NCI-H187 (cell line): ENCODE measurements at regions not wholly inside any gene's neighbourhood (a gene's known extent, or its start where the extent isn't known, plus 50 kb on each side); places are given as distances from the start of the nearest gene placed in this dataset.

Source experiments
- DNase-seq, 2 experiments: peaks; one replicate each; lab custom pipeline; 2025; lab: John Stamatoyannopoulos, UW

DNA sequence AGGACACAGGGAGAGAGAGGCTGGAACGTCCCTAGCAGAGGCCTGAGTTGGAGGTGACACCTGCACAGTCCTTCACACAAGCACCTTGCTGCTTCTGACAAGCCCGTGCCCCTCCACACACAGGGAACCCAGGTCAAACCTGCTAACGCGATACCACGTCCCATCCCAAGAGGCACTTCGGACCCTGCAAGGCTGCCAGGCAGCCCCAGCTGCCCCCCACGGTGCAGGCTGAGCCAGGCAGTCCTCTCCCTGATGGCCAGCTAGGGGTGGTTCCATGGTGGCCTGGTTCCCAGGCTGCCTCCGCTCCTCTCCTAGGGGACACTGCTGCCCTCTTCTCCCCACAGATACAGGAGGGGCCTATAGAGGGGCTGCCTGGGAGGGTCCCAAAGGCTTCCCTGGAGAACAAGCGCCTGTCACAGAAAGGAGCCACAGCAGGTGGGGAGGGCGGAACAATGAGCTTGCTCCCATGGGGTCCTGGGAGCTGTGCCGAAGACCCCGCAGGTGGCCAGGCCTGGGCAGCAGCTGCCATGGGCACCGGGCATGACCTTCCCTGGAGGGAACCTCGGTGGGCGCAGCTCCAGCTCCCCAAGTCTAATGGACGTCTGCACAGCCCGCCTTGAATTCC, 434.2 kb upstream of the MYT1L start:
- no peak for DNase-seq

DNA sequence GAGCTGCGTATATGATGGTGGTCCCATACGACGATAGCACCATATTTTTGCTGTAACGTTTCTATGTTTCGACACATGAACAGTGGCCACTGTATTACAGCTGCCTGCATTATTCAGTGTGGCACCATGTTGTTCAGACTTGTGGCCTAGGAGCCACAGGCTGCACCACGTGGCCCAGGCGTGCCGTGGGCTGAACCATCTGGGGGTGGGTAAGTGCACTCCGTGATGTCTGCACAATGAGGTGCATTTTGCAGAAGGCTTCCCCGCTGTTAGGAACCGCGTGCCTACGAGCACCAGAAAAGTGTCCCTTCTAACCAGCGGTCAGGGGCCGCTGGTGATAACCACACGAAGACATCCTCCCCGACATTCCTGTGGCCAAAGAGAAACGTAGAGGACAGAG, 433.7 kb upstream of the MYT1L start:
- DNase-seq = no peak

DNA sequence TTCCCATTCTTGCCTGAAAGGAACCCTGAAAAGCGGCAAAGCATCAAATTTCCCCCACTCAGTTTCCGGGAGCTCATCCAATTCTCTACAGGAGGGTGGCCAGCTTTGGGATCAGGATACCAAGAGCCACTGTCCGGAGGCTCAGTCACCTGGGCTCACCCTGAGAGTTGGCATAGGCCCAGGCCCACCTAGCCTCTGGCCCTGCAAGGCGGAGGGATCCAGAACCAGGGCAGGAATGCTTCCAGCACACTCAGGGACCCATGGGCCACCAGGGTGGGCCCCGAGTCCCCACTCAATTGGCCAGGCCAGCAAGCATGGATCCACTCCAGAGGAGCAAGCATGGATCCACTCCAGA, 432.9 kb upstream of the MYT1L start:
- no peak for DNase-seq

DNA sequence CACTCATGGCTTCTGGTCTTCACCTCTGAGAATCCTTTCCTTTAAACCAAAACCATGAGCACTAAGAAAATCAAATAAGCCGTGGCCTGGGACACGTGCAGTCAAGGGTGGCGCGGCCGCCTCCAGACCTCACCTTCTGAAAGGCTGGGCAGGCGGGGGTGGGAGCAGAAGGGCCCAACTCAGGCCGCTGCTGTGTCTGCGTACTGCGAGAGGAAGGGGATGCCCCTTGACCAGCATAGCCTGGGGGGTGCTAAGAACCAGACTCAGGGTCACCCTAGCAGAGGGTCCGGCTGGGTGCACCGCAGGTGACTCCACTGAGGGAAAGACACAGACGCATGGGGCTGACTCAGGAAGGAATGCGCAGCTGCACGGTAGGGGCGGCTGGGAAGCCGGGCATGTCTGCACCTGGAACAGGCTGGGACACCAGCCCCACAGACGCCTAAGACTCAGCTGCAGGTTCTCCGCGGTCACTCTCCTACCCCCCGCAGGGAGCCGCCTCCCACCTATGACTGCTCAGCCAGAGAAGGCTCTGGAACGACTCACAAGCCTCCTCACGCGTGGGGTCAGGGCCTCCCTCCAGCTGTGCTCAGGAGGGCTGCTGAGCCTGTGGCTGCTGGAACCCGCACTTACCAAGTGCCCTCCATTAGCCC, 432.4 kb upstream of the MYT1L start:
- no peak for DNase-seq

DNA sequence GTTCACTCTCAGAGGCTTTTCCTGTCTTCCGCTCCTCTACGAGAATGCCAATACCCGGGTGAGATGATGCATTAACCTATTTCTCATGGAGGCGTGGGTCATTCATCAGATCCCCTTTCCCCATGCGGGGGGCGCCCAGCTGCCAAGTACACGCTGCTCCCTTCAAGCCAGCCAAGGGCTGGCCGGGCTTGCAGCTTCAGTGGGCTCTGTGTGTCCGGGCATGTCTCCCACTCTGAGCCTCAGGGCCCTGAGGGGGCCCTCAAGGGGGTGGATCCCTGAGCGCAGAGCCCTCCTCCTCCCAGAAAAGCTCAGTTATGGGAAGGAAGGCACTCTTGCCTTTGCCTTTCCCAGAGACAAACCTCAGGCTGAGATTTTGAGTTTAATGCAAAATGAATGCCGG, 431.8 kb upstream of the MYT1L start:
- DNase-seq = no peak

- no peak for DNase-seq
These were observed 431.3 kb upstream of the MYT1L start for GRCh38 chr2:2762166-2762908.

DNA sequence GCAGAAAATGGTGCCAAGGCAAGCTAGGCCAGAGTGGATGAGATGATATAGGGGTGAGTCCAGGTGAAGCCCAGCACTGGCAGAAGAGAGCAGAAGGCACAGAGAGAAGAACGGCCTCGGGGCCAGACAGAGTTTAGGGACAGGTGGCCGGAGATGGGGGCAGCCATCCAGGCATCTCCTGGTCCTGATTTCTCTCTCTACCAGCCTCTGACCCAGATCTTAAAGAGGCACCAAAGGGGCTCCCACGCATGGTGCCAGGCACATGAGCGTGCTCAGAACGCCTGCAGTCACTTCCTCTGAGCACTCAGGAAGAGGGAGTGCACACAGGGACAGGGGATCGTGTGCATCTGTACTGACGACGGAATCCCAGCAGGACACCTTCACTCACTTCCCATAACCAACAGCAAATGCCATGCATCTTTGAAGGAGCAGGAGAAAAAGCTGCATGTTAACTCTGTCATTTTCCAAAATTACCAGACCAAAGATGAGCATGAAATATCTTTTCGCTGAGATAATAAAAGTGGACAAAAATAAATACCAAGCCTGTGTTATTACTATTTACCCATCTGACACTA, 427.8 kb upstream of the MYT1L start:
- no peak for DNase-seq

DNA sequence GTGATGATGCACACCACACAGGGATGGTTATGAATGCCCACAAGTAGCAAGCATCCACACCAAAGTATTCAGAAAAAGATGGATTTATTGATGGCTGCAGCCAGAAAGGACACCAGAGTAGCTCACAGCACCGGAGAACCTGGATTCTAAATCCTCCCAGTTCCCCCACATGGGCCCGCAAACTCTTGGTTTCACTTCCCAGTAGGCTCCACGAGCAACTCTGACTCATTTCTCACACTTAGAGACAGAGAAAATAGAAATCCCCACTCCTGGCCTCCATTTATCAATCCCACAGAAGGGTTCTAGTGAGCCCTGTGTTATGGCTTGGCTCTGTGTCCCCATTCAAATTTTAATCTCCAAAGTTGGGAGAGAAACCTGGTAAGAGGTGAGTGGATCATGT, 426.7 kb upstream of the MYT1L start:
- DNase-seq = no peak

- no peak for DNase-seq
These were observed 425.8 kb upstream of the MYT1L start for GRCh38 chr2:2756886-2757285.

- no peak for DNase-seq
These were observed 424.9 kb upstream of the MYT1L start for GRCh38 chr2:2755990-2756389.

DNA sequence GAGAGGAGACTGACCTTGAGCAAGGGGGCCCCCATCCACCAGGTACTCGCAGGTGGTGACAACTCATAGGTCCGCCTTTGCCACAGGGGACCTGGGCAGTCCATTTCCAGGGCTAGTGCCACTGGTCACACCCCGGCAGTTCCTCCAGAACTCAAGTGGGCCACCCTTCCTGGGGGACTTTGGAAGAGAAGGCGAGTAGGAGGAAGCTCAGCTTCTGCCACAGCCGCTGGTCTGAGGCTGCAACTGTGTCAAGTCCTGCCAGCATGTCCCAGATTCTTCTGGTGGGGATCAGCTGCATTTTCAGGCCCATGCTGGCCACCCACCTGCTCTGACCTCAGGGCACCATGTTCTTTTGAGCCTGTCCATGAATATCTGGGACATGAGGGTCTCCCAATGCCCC, 423.9 kb upstream of the MYT1L start:
- DNase-seq = no peak

DNA sequence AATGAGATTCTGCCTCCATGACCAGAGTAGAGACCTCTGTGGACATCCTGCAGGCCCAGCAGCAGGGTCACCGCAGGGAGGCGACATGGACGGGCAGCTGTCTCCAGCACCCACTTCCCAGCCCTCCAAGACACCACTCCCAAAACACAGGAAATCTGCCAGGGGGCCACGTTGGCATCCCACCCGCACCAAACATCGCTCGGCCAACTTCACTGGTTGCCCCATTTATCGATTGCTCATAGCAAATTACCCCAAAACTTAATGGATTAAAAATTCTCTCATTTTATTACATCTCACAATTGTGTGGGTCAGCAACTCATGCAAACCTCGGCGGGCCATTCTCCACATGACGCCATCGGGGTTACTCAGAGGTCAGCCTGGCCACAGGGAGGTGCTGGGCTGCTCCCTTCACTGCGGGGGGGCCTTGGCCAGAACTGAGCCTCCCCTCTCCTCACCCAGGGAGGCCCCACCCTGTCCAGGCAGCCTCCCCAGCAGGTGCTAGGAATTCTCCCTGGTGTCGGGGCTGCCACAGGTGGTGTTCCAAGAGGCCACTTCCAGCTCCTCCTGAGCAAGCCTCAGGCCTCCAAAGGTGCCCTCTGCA, 420.7 kb upstream of the MYT1L start:
- DNase-seq = no peak

- no peak for DNase-seq
These were observed 420.0 kb upstream of the MYT1L start for GRCh38 chr2:2750867-2751714.

GRCh38 chr2:2749206-2749598, 418.1 kb upstream of the MYT1L start:
- no peak for DNase-seq

DNA sequence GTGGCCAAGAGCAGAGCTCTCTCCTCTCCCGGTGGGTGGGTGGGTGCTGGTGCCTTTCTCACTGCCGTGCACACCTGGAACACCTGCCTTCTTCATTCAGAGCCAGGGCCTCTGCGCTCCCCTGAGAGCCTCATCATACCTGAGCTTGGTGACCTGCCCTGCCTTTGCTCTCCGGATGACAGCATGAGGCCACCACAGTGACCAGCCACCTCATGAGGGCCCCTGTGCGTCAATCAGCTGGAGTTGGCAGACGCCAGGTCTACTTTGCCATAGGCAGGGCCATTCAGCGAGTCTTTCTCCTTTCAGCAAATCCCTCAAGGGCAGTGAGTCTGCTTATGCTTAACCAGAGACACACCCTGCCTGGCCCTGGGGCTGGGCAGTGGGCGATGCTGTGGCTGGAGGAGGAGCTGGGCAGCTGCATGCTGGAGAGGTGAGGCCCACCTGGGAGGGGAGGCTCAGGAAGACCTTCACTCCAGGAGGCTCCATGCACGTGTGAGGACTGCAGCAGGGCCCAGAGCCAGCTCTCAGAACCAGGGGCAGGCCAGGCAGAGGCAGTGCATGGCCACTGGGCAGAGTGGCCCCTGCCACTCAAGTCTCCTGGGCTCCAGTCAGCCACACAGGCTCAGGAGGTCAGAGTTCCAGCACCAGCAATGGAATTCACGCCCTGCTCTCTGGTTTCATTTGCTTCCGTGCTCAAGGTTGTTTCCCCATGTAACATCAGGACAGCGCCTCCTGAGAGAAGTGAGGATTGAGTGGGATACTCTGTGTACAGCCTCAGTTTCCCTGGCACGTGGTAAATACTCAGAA, 417.5 kb upstream of the MYT1L start:
- no peak for DNase-seq

- peak; percentile 70 to 76 for DNase-seq
These were observed 416.8 kb upstream of the MYT1L start for GRCh38 chr2:2747797-2748301.

DNA sequence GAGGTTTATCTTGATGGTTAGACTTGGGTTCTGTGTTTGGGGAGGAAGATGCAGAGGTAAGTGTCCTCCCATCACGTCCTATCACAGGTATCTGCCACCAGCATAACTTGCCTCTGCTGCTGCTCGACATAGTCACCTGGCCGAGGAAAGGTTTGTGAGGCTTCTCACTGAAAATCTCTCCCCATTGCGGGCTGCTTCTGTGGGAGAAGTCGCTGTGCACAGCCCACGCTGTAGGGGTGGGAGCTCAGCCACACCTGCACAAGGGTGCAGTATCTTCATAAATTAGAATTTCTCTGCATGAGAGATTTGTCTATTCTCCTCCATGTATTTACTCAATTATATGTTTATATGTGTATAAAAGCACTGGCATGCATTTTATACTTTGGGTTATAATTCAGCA, 415.7 kb upstream of the MYT1L start:
- no peak for DNase-seq

DNA sequence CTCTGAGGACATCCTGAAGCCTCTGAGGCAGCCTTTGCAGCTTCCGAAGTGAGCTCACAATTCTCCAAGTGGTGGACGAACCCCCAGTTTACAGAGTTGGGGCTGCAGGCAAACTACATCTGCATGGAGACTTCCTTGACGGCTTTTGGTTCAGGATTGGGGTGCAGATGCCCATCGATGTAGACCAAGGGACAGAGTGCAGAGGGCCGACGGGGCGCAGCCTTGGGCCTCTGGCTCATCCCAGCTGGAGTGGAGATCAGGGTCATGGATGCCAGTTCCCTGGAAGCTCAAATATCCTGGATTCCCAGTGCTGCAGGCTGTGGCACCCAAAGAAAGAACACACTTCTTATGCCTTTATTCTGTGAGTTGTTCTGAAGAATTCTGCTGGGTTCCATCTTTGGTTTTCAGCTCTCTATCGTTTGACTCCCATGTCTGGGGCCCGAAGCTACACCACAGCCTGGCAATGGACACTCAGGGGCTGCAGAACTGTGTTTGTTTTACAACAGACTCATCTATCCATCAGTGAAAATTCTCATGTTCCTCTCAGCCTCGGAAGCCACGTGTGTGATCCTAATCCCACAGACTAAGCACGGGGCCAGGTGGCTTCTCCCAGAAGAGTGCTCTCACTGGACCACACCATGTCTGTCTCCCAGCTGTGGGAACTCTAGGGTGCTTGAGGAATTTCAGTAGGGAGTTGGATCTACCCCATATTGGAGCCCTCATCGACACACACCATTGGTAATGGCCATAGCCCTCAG, 414.1 kb upstream of the MYT1L start:
- DNase-seq = no peak

DNA sequence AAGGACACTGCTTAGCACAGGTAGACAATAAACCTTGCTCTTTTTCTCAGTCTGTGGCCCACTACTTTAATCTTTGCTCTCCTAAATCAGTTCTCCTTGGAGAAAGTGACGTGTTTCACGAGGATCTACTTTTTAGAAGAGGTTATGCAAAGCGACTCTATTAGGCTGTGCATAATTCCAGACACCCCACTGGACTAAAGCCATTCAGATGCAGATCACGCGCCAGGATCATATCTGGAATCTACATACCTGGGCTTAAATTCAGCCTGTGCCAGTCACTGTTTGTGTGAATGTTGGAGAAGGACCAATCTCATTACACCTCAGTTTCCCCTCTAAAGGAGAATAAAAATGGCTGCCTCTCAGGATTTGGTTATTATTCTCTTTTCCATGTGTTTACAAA, 413.0 kb upstream of the MYT1L start:
- no peak for DNase-seq

GRCh38 chr2:2743164-2743571, 412.1 kb upstream of the MYT1L start:
- no peak for DNase-seq
